GM23338 (cell line): ENCODE measurements at regions not wholly inside any gene's neighbourhood (a gene's known extent, or its start where the extent isn't known, plus 50 kb on each side); places are given as distances from the start of the nearest gene placed in this dataset.

ENCODE experiments used
- ATAC-seq: fragments of 200-7000 bp; cut with Tn5 transposase; 3 replicates; pipeline ENCODE4 v1.9.1; 2020
- DNase-seq: peaks from one replicate; pipeline ENCODE4 v3.0.0-alpha.2; 2015; ENCODE audit warnings: low spot score
- H2AFZ ChIP-seq: fragments of 200-600 bp; sonication (generic); 2 replicates; pipeline ENCODE4 v1.8.0; 2016; ENCODE audit warnings: antibody characterized with exemption, mild to moderate bottlenecking, moderate library complexity
- H3F3A ChIP-seq: fragments of 200-600 bp; sonication (generic); replicated peaks from 2 replicates; pipeline ENCODE4 v1.8.0; 2017; ENCODE audit warnings: antibody characterized with exemption, mixed run types, low read depth
- H3K27ac ChIP-seq: fragments of 200-600 bp; sonication (generic); 2 replicates; pipeline ENCODE4 v1.6.1; 2016; ENCODE audit warnings: low read depth
- H3K27me3 ChIP-seq: fragments of 200-600 bp; sonication (generic); 2 replicates; pipeline ENCODE4 v1.8.0; 2016; ENCODE audit warnings: mild to moderate bottlenecking, mixed run types, moderate library complexity; ENCODE audit not compliant: insufficient read depth
- H3K36me3 ChIP-seq: fragments of 200-600 bp; sonication (generic); 2 replicates; pipeline ENCODE4 v1.8.0; 2016; ENCODE audit warnings: mild to moderate bottlenecking; ENCODE audit not compliant: insufficient read depth
- H3K4me1 ChIP-seq: fragments of 200-600 bp; sonication (generic); 2 replicates; pipeline ENCODE4 v1.8.0; 2016; ENCODE audit warnings: mild to moderate bottlenecking, moderate library complexity; ENCODE audit not compliant: insufficient read depth
- H3K4me2 ChIP-seq: fragments of 200-600 bp; sonication (generic); 2 replicates; pipeline ENCODE4 v1.7.1; 2017; ENCODE audit warnings: mixed run types
- H3K4me3 ChIP-seq: fragments of 200-600 bp; sonication (generic); 2 replicates; pipeline ENCODE4 v1.6.1; 2016; ENCODE audit warnings: mixed run types
- H3K79me2 ChIP-seq: fragments of 200-600 bp; sonication (generic); replicated peaks from 2 replicates; pipeline ENCODE4 v1.8.0; 2017; ENCODE audit warnings: mild to moderate bottlenecking; ENCODE audit not compliant: insufficient read depth
- H3K9me2 ChIP-seq: fragments of 200-600 bp; sonication (generic); 2 replicates; pipeline ENCODE4 v1.8.0; 2017; ENCODE audit not compliant: insufficient read depth
- H4K20me1 ChIP-seq: fragments of 200-600 bp; sonication (generic); replicated peaks from 2 replicates; pipeline ENCODE4 v1.8.0; 2017; ENCODE audit warnings: mild to moderate bottlenecking; ENCODE audit not compliant: insufficient read depth
- H3K27ac Mint-ChIP-seq: 2 replicates; pipeline ENCODE4 v1.8.0; 2020; ENCODE audit warnings: inconsistent platforms, mild to moderate bottlenecking, moderate library complexity, mixed read lengths
- H3K27me3 Mint-ChIP-seq: 3 replicates; pipeline ENCODE4 v1.8.0; 2022; ENCODE audit warnings: low read depth, mild to moderate bottlenecking, moderate library complexity, mixed read lengths, inconsistent platforms; ENCODE audit not compliant: insufficient read depth, poor library complexity
- H3K36me3 Mint-ChIP-seq: 3 replicates; pipeline ENCODE4 v1.8.0; 2021; ENCODE audit warnings: low read depth, mild to moderate bottlenecking, inconsistent platforms, moderate library complexity, mixed read lengths
- H3K4me1 Mint-ChIP-seq: 3 replicates; pipeline ENCODE4 v1.8.0; 2020; ENCODE audit warnings: mild to moderate bottlenecking, inconsistent platforms, mixed read lengths
- H3K4me3 Mint-ChIP-seq: 3 replicates; pipeline ENCODE4 v1.8.0; 2021; ENCODE audit warnings: moderate library complexity, mild to moderate bottlenecking, inconsistent platforms, mixed read lengths
- H3K9me3 Mint-ChIP-seq: 3 replicates; pipeline ENCODE4 v1.8.0; 2020; ENCODE audit warnings: moderate library complexity, mild to moderate bottlenecking, inconsistent platforms, mixed read lengths
- CREB1 ChIP-seq: fragments of 250-450 bp; sonication (Bioruptor Pico); IDR thresholded peaks from 2 replicates; pipeline ENCODE4 v1.5.0; 2020; ENCODE audit warnings: low read depth, mild to moderate bottlenecking, moderate library complexity
- CTCF ChIP-seq, 2 experiments: fragments of 200-600 bp in 1 of 2; sonication (generic) in 1 of 2; conservative IDR thresholded peaks; 2 replicates each; pipeline versions ENCODE4 v1.5.1 to v1.6.1; 2016 to 2017; ENCODE audit warnings: antibody characterized with exemption in 2 of 2, low read depth in 2 of 2, mild to moderate bottlenecking in 2 of 2, moderate library complexity in 1 of 2
- ETS1 ChIP-seq: IDR thresholded peaks from 2 replicates; pipeline ENCODE4 v1.6.1; 2016; ENCODE audit warnings: antibody characterized with exemption
- EZH2 ChIP-seq: fragments of 200-600 bp; sonication (generic); IDR thresholded peaks from one replicate; pipeline ENCODE4 v1.8.0; 2017; ENCODE audit warnings: antibody characterized with exemption, mild to moderate bottlenecking, low read depth; ENCODE audit not compliant: unreplicated experiment
- EZH2phosphoT487 ChIP-seq: fragments of 200-600 bp; sonication (generic); IDR thresholded peaks from one replicate; pipeline ENCODE4 v1.8.1; 2018; ENCODE audit warnings: antibody characterized with exemption; ENCODE audit not compliant: unreplicated experiment
- JUNB ChIP-seq: IDR thresholded peaks from one replicate; pipeline ENCODE4 v1.6.1; 2016; ENCODE audit warnings: antibody characterized with exemption; ENCODE audit not compliant: unreplicated experiment
- POLR2AphosphoS5 ChIP-seq: IDR thresholded peaks from 2 replicates; pipeline ENCODE4 v1.6.1; 2016; ENCODE audit warnings: antibody characterized with exemption, low read depth
- STAT1 ChIP-seq: IDR thresholded peaks from one replicate; pipeline ENCODE4 v1.6.1; 2016; ENCODE audit warnings: antibody characterized with exemption; ENCODE audit not compliant: unreplicated experiment
- ZNF114 ChIP-seq: fragments of 250-450 bp; sonication (Bioruptor Pico); IDR thresholded peaks from 2 replicates; pipeline ENCODE4 v1.5.0; 2020; ENCODE audit warnings: mild to moderate bottlenecking, moderate library complexity
- ZNF331 ChIP-seq: fragments of 250-450 bp; sonication (Bioruptor Pico); IDR thresholded peaks from 2 replicates; pipeline ENCODE4 v1.5.0; 2020; ENCODE audit warnings: low read depth, mild to moderate bottlenecking, moderate library complexity
- ZNF462 ChIP-seq: fragments of 250-450 bp; sonication (Bioruptor Pico); IDR thresholded peaks from 2 replicates; pipeline ENCODE4 v1.5.0; 2020; ENCODE audit warnings: mild to moderate bottlenecking, moderate library complexity

- TF ChIP-seq STAT1 (no peak), CREB1 (CRISPR knock-in tag) (no peak), ZNF114 (CRISPR knock-in tag) (no peak), ETS1 (no peak), CTCF (conservative IDR thresholded peaks at IDR 0.05; ENCODE audit: low read depth in 2 of 2) (no peak), EZH2phosphoT487 (no peak)
Observed at GRCh38 chrX:82764521-82764920, 743.6 kb upstream of the POU3F4 start (continued).

- H2AFZ ChIP-seq = no peak overlapping the region
- no peaks in the 10 kb centered on the region for H3K79me2 ChIP-seq
- ATAC-seq (no peak), DNase-seq (no peak)
- H3K36me3 ChIP-seq = no peaks in the 10 kb centered on the region
- H3F3A ChIP-seq = no peaks in the 10 kb centered on the region
- no peaks in the 10 kb centered on the region for H3K27me3 Mint-ChIP-seq
- H3K4me3 ChIP-seq = no peak overlapping the region
- no peaks in the 10 kb centered on the region for H4K20me1 ChIP-seq
- no peaks in the 10 kb centered on the region for H3K4me1 Mint-ChIP-seq
- no peak overlapping the region for H3K27ac ChIP-seq
- H3K9me3 Mint-ChIP-seq = peaks cover 8% of the 10 kb centered on the region
- peaks cover 8% of the 10 kb centered on the region; the same call in 1 of the 3 replicates for H3K36me3 Mint-ChIP-seq
- H3K4me1 ChIP-seq = no peaks in the 10 kb centered on the region
- no peak overlapping the region for H3K27ac Mint-ChIP-seq
- no peak overlapping the region for H3K4me2 ChIP-seq
- H3K4me3 Mint-ChIP-seq = no peak overlapping the region
- no peaks in the 10 kb centered on the region for H3K9me2 ChIP-seq
- H3K27me3 ChIP-seq = no peaks in the 10 kb centered on the region
- TF ChIP-seq ZNF331 (CRISPR knock-in tag) (no peak), POLR2AphosphoS5 (no peak), EZH2phosphoT487 (no peak), CTCF (conservative IDR thresholded peaks at IDR 0.05; ENCODE audit: low read depth in 2 of 2) (no peak), ETS1 (no peak), CREB1 (CRISPR knock-in tag) (no peak), ZNF462 (CRISPR knock-in tag) (no peak), JUNB (no peak), ZNF114 (CRISPR knock-in tag) (no peak), EZH2 (no peak), STAT1 (no peak)
Observed at GRCh38 chrX:82765811-82766210, 742.3 kb upstream of the POU3F4 start.
